IPS DF 6.9 (cell line): ENCODE measurements at regions not wholly inside any gene's neighbourhood (a gene's known extent, or its start where the extent isn't known, plus 50 kb on each side); places are given as distances from the start of the nearest gene placed in this dataset.

Experiments
- DNase-seq: peaks from one replicate; pipeline ENCODE4 v3.0.0-alpha.2; 2013; ENCODE audit warnings: low read depth, low spot score
- H3K27ac ChIP-seq: one replicate; pipeline ENCODE4 v1.5.1; 2013; ENCODE audit warnings: low read length, control low read depth
- H3K27me3 ChIP-seq: 2 replicates; pipeline ENCODE4 v1.6.1; 2013; ENCODE audit warnings: mild to moderate bottlenecking, low read length; ENCODE audit not compliant: control insufficient read depth, insufficient read depth
- H3K36me3 ChIP-seq: 2 replicates; pipeline ENCODE4 v1.6.1; 2013; ENCODE audit warnings: low read length; ENCODE audit not compliant: control insufficient read depth, insufficient read depth
- H3K4me1 ChIP-seq: 2 replicates; pipeline ENCODE4 v1.6.1; 2013; ENCODE audit warnings: low read length; ENCODE audit not compliant: control insufficient read depth, insufficient read depth
- H3K4me3 ChIP-seq: 2 replicates; pipeline ENCODE4 v1.5.1; 2013; ENCODE audit warnings: mild to moderate bottlenecking, low read length
- H3K9me3 ChIP-seq: 2 replicates; pipeline ENCODE4 v1.6.1; 2013; ENCODE audit warnings: low read length, inconsistent platforms; ENCODE audit not compliant: control insufficient read depth, insufficient read depth
- WGBS: extraction: QIAGEN DNeasy Blood & Tissue Kit; methylation state at CpG from one replicate; pipeline ENCODE4 v1.1.7; 2013; ENCODE audit warnings: mixed read lengths, missing lambda C conversion rate; ENCODE audit not compliant: insufficient read length, insufficient coverage; 5-methylcytosine and 5-hydroxymethylcytosine counted together

DNA sequence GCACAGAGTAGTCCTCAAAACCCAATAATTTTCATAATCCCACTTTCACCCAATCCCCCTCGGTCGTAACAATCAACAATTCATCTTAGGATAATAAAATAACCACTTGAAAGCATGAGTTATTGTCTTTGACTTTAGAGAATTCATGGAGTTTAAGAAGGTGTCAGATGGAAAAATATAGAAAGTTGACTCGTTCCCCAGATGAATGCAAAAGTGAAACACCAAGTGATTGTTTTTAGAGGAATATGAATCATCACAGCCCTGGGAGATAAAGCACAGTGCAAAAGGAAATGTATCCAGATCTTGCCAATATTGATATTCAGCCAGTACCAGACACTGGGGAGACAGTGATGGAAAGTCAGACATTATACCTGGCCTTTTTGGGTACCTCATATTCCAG lies 860.5 kb downstream of the DHX35 start:
- 100% methylated on average over 2 of the region's 3 CpGs for WGBS
- Histone ChIP-seq H3K36me3 (no peaks in the 10 kb centered on the region), H3K4me1 (no peaks in the 10 kb centered on the region), H3K27me3 (no peaks in the 10 kb centered on the region), H3K27ac (no peak overlapping the region), H3K9me3 (no peaks in the 10 kb centered on the region), H3K4me3 (no peak overlapping the region)
- no peak for DNase-seq

DNA sequence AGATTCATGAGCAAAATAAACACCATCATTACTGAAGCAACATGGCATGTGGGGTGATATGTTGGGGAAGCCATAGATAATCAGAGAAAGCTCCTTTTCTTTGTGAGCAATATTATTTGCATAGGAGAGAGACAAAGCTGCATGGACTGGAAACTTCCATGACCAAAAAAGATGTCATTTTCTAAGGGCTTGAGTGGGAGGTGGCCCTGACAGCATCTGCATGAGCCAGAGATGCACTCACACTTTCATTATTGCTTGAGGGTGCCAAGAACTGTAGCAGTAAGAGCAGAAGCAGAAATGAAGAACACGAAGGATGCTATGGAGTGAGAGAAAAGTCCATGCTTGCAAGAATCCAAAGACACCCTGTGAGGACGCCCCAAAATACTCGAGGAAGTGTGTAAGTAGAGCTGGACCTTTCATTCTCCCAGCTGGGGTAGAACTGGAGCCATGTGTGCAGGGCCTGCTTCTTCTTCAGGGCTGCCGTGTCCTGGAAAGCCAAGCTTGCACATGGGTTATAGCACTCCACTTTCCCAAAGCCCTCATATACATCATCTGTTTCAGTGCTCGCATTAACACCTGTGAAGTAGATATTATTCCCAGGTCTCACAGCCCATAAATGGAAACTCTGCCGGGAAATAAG lies 851.2 kb downstream of the DHX35 start:
- no peak for DNase-seq
- Histone ChIP-seq H3K36me3 (no peaks in the 10 kb centered on the region), H3K4me1 (no peaks in the 10 kb centered on the region), H3K27me3 (no peaks in the 10 kb centered on the region), H3K9me3 (no peaks in the 10 kb centered on the region), H3K27ac (no peak overlapping the region), H3K4me3 (no peak overlapping the region)
- no CpG with 5 or more reads among the region's 6 CpGs for WGBS

DNA sequence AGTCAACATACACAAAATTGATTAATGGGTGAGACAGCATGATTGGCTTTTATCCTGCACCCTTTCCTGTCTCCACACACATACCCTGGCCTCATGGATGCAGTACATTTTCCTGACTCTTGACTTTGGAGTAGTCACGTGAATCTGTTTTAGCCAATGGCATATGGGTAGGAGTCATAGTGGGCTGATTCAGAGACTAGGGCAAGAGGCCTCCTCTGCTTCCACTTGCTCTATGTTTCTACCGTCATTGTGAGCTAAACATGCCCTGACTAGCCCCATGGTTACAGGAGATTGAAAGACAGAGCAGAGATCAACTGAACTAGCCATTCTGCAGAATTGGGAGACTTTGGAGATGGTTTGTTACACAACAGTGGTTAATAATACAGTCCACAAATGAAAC lies 850.0 kb downstream of the DHX35 start:
- Histone ChIP-seq H3K27ac (no peak overlapping the region), H3K9me3 (no peaks in the 10 kb centered on the region), H3K4me1 (no peaks in the 10 kb centered on the region), H3K36me3 (no peaks in the 10 kb centered on the region), H3K4me3 (no peak overlapping the region), H3K27me3 (no peaks in the 10 kb centered on the region)
- DNase-seq, result no peak
- WGBS, result no CpG with 5 or more reads among the region's 2 CpGs

DNA sequence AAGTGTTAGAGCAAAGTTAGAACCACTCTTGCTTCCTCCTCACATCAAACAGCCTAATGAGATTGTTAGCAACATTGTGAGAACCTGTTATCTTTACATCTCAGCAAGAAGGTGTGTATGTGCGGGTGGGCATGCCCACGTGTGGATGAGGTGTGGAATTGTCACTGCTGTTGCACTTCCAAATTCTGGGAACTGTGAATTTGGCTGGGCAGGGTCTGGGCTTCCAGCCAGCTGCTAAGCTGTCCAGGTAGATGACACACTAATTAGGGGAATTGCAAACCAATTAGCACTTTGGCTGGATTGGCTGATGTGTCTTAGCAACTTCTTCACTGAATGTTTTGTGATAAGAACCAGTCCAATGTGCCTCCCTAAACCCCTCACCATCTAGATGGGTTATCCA lies 848.2 kb downstream of the DHX35 start:
- no CpG with 5 or more reads among the region's 2 CpGs for whole genome bisulfite sequencing
- no peaks in the 10 kb centered on the region for H3K9me3 ChIP-seq
- H3K27ac ChIP-seq, result no peak overlapping the region
- no peaks in the 10 kb centered on the region for H3K27me3 ChIP-seq
- H3K4me3 ChIP-seq, result no peak overlapping the region
- DNase-seq, result no peak
- no peaks in the 10 kb centered on the region for H3K4me1 ChIP-seq
- H3K36me3 ChIP-seq, result no peaks in the 10 kb centered on the region

DNA sequence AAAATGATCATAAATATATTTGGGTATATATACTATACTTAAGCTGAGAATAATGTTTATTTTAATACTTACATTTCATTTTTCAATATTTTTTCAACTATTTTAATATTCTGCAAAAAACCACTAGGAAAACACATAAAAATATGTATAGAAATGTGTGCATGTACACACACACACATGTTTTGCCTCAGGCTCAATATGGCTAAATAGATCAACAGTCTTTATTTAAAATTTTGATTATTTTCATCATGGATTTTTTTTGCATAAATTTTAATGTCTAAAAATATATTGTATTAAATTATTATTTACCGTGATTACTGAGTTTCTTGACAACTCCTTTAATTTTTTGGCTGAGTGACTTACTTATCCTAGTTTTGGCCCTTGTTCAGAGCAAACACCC lies 846.5 kb downstream of the DHX35 start:
- Histone ChIP-seq H3K36me3 (no peaks in the 10 kb centered on the region), H3K4me3 (no peak overlapping the region), H3K27me3 (no peaks in the 10 kb centered on the region), H3K27ac (no peak overlapping the region), H3K4me1 (no peaks in the 10 kb centered on the region), H3K9me3 (no peaks in the 10 kb centered on the region)
- WGBS, result no CpG with 5 or more reads among the region's 1 CpG
- DNase-seq, result no peak

DNA sequence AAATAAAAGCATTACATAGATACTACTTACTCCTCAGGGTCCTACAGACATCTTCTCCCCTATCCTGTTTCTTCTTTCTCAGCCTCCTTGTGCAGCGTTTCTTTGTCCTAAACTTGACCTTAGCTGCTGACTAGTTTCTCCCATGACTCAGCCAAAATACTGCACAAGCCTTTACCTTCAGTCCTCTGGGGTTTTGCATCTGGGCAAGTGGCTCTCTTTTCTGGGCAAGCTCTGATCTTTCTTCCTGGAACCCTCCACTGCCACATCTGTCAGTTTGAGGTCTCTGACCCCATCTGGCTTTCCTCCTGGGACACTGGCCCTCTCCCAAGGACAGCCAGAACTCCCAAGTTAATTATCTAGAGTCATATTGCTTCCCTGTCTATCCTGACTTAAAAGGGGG lies 838.4 kb downstream of the DHX35 start:
- DNase-seq, result no peak
- no CpG with 5 or more reads among the region's 1 CpG for WGBS
- Histone ChIP-seq H3K4me3 (no peak overlapping the region), H3K36me3 (no peaks in the 10 kb centered on the region), H3K4me1 (no peaks in the 10 kb centered on the region), H3K27me3 (no peaks in the 10 kb centered on the region), H3K9me3 (no peaks in the 10 kb centered on the region), H3K27ac (no peak overlapping the region)

DNA sequence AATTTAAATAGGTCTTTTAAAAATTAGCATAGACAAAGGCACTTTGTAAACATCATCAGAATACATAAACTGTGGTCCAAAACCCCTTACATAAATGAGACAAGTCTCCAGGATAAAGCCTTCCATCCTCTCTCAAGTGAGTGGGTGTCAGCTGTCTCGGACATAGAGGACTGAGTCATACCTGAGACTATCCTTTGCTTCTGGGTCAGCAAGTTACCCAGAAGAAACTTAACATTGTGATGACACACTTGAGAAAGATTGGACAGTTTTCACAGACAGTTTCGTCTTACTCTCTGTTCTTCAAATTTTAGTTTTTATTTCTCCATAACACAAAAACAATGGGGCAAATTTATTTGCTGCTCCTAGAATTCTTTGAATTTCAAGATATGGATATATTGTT lies 838.0 kb downstream of the DHX35 start:
- H3K27ac ChIP-seq, result no peak overlapping the region
- no peaks in the 10 kb centered on the region for H3K27me3 ChIP-seq
- no peak for DNase-seq
- WGBS, result no CpG with 5 or more reads among the region's 2 CpGs
- no peak overlapping the region for H3K4me3 ChIP-seq
- H3K9me3 ChIP-seq, result no peaks in the 10 kb centered on the region
- no peaks in the 10 kb centered on the region for H3K36me3 ChIP-seq
- H3K4me1 ChIP-seq, result no peaks in the 10 kb centered on the region

DNA sequence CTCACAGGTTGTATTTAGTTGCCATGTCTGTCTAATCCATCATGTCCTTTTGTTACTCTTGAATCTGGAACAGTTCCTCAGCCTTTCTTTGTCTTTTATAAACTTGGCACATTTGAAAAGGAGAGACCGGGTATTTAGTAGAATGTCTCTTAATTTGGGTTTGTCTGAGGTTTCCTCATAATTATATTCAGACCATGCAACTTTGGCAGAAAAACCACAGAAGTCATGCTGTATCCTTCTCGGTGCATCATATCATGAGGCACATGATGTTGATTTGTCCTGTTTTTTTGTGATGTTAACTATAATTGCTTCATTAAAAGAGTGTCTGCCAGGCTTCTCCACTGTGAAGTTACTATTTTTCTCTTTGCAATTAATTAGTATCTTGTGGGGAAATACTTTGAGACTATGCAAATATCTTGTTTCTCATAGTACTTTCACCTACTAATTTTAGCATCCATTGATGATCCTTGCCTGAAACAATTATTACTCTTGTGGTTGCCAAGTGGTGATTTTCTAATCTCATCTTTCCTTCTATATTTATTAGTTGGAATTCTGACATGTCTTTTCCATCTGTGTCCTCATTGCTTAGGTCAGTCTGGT lies 837.3 kb downstream of the DHX35 start:
- no peak overlapping the region for H3K27ac ChIP-seq
- no peak for DNase-seq
- no peaks in the 10 kb centered on the region for H3K4me1 ChIP-seq
- H3K36me3 ChIP-seq, result no peaks in the 10 kb centered on the region
- H3K9me3 ChIP-seq, result no peaks in the 10 kb centered on the region
- no CpG with 5 or more reads among the region's 2 CpGs for WGBS
- H3K27me3 ChIP-seq, result no peaks in the 10 kb centered on the region
- H3K4me3 ChIP-seq, result no peak overlapping the region

DNA sequence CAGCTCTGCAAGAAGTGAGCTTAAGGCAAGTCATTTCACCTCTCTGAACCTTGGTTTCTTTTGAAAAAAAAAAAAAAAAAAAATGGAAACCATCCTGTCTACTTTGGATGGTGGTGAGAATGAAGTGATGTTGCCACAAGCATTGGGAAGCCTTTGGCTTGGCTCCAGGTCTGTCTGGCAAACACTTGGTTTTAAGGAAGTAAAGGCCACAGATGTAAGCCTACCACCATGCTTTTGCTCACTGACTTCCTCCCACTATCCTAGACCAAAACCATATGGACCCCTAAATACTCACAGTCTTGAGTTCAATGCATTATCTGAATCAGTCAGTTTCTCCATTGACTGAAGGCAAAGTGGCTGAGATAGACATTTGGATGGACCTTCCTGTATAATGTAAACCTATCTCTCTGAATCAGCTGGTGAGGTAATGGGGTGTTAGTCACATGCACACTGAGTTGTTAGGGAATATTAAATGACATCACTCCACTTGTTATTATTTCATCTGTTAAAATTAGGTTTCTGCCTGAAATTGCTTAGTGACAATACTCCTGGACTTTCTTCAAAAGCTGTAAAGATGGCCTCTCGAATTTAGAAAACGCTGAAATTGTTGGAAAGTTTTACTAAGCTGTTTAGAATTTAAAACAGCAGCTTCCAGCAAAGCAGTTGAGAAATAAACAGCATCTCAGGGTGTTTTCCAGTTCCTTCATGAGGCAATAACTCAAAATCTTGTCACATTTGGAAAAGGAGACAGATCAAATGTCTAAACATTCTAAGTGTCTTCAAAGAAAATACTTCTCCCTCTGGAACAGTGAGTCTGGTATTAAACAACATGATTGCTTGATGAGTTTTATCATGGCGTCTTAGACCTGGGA lies 833.5 kb downstream of the DHX35 start:
- WGBS, result no CpG with 5 or more reads among the region's 3 CpGs
- H3K27me3 ChIP-seq, result no peaks in the 10 kb centered on the region
- H3K4me1 ChIP-seq, result no peaks in the 10 kb centered on the region
- no peaks in the 10 kb centered on the region for H3K36me3 ChIP-seq
- no peak overlapping the region for H3K4me3 ChIP-seq
- DNase-seq, result no peak
- no peaks in the 10 kb centered on the region for H3K9me3 ChIP-seq
- no peak overlapping the region for H3K27ac ChIP-seq

DNA sequence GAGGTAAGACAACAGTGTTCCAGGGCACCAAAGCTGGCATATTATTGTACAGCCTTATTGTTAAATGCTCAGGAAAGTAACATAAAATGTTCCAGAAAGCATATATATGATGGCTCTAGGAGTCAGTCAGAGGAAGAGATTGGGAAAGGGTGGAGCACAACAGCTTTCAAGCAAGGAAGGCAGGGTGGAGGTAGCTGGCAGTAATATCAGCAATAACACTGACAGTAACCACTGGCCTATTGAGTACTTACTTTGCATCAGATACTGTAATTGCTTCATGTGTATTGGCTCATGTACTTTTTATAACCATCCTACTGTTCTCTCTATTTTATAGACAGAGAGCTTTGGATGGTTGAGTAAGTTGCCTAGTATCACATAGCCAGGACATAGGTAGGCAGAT lies 830.2 kb downstream of the DHX35 start:
- Histone ChIP-seq H3K4me1 (no peaks in the 10 kb centered on the region), H3K4me3 (no peak overlapping the region), H3K27ac (no peak overlapping the region), H3K9me3 (no peaks in the 10 kb centered on the region), H3K27me3 (no peaks in the 10 kb centered on the region), H3K36me3 (no peaks in the 10 kb centered on the region)
- DNase-seq, result no peak
